Hepatocyte (in vitro differentiated cells): ENCODE measurements at regions not wholly inside any gene's neighbourhood (a gene's known extent, or its start where the extent isn't known, plus 50 kb on each side); places are given as distances from the start of the nearest gene placed in this dataset.
"Not testable (repeated sequence)": the region's sequence is repeated elsewhere in the genome, so short reads cannot be mapped to it uniquely, and the experiment has no call there.

Experiments used
- DNase-seq: peaks from one replicate; pipeline ENCODE4 v3.0.0-alpha.2; 2016; ENCODE audit warnings: low spot score
- H2AFZ ChIP-seq: fragments of 200-600 bp; sonication (generic); 2 replicates; pipeline ENCODE4 v1.6.0; 2016; ENCODE audit warnings: antibody characterized with exemption, mild to moderate bottlenecking
- H3K27ac ChIP-seq: fragments of 200-600 bp; sonication (generic); 2 replicates; pipeline ENCODE4 v1.5.1; 2016; ENCODE audit warnings: mild to moderate bottlenecking
- H3K27me3 ChIP-seq: fragments of 200-600 bp; sonication (generic); 2 replicates; pipeline ENCODE4 v1.6.1; 2016
- H3K36me3 ChIP-seq: fragments of 200-600 bp; sonication (generic); replicated peaks from 2 replicates; pipeline ENCODE4 v1.5.1; 2016; ENCODE audit warnings: low read depth; ENCODE audit not compliant: insufficient read depth
- H3K4me1 ChIP-seq: fragments of 200-600 bp; sonication (generic); 2 replicates; pipeline ENCODE4 v1.5.1; 2016; ENCODE audit warnings: mild to moderate bottlenecking, moderate library complexity; ENCODE audit not compliant: insufficient read depth
- H3K4me2 ChIP-seq: fragments of 200-600 bp; sonication (generic); 2 replicates; pipeline ENCODE4 v1.6.0; 2016
- H3K4me3 ChIP-seq: fragments of 200-600 bp; sonication (generic); 2 replicates; pipeline ENCODE4 v1.5.1; 2016; ENCODE audit warnings: mild to moderate bottlenecking
- H3K79me2 ChIP-seq: fragments of 200-600 bp; sonication (generic); 2 replicates; pipeline ENCODE4 v1.6.0; 2017; ENCODE audit warnings: mild to moderate bottlenecking
- H3K9me2 ChIP-seq: fragments of 200-600 bp; sonication (generic); replicated peaks from 2 replicates; pipeline ENCODE4 v1.6.0; 2017; ENCODE audit warnings: mild to moderate bottlenecking; ENCODE audit not compliant: insufficient read depth
- H3K9me3 ChIP-seq: fragments of 200-600 bp; sonication (generic); 2 replicates; pipeline ENCODE4 v1.5.1; 2016; ENCODE audit warnings: low read depth, mild to moderate bottlenecking
- H4K20me1 ChIP-seq: fragments of 200-600 bp; sonication (generic); 2 replicates; pipeline ENCODE4 v1.6.0; 2016; ENCODE audit warnings: mild to moderate bottlenecking; ENCODE audit not compliant: insufficient read depth, poor library complexity, severe bottlenecking
- CTCF ChIP-seq: fragments of 200-600 bp; sonication (generic); IDR thresholded peaks from 2 replicates; pipeline ENCODE4 v1.5.1; 2016; ENCODE audit warnings: antibody characterized with exemption, mild to moderate bottlenecking; ENCODE audit not compliant: poor library complexity
- EZH2 ChIP-seq: fragments of 200-600 bp; sonication (generic); IDR thresholded peaks from 2 replicates; pipeline ENCODE4 v1.6.1; 2016; ENCODE audit warnings: antibody characterized with exemption, mild to moderate bottlenecking, borderline replicate concordance
- EZH2phosphoT487 ChIP-seq: fragments of 200-600 bp; sonication (generic); IDR thresholded peaks from one replicate; pipeline ENCODE4 v1.6.1; 2018; ENCODE audit warnings: antibody characterized with exemption, mild to moderate bottlenecking, low read depth, moderate library complexity; ENCODE audit not compliant: unreplicated experiment, severe bottlenecking
- whole genome bisulfite sequencing: methylation state at CpG from one replicate; pipeline ENCODE4 v1.1.6; 2016; ENCODE audit warnings: low lambda C conversion rate; ENCODE audit errors: missing lambda C conversion rate; 5-methylcytosine and 5-hydroxymethylcytosine counted together

GRCh38 chr12:126451809-126452208 is 1386.6 kb downstream of the AACS start:
- Histone ChIP-seq H3K4me3 (no peak overlapping the region), H3K9me2 (no peaks in the 10 kb centered on the region), H3K4me1 (no peaks in the 10 kb centered on the region), H4K20me1 (no peaks in the 10 kb centered on the region), H3K27ac (no peak overlapping the region), H3K9me3 (no peaks in the 10 kb centered on the region), H3K4me2 (no peak overlapping the region), H3K27me3 (no peaks in the 10 kb centered on the region), H3K79me2 (no peaks in the 10 kb centered on the region), H3K36me3 (no peaks in the 10 kb centered on the region), H2AFZ (no peak overlapping the region)
- DNase-seq, result no peak
- WGBS, result 64% methylated on average over 4 of the region's 4 CpGs
- no peak for TF ChIP-seq EZH2

GRCh38 chr12:126452686-126453085 is 1387.5 kb downstream of the AACS start:
- not testable (repeated sequence) for H3K27me3 ChIP-seq, DNase-seq, H3K79me2 ChIP-seq, H3K9me3 ChIP-seq, H2AFZ ChIP-seq, H4K20me1 ChIP-seq, H3K4me1 ChIP-seq, H3K9me2 ChIP-seq, H3K36me3 ChIP-seq, H3K27ac ChIP-seq, H3K4me2 ChIP-seq, H3K4me3 ChIP-seq
- 97% methylated on average over 9 of the region's 9 CpGs for WGBS

- Histone ChIP-seq H3K79me2 (no peaks in the 10 kb centered on the region), H3K4me2 (no peak overlapping the region), H3K36me3 (no peaks in the 10 kb centered on the region), H3K9me3 (no peaks in the 10 kb centered on the region), H3K9me2 (no peaks in the 10 kb centered on the region), H3K27me3 (no peaks in the 10 kb centered on the region), H3K4me3 (no peak overlapping the region), H4K20me1 (no peaks in the 10 kb centered on the region), H3K4me1 (no peaks in the 10 kb centered on the region), H2AFZ (no peak overlapping the region), H3K27ac (no peak overlapping the region)
- 54% methylated on average over 5 of the region's 5 CpGs for WGBS
- TF ChIP-seq CTCF, result no peak
- no peak for TF ChIP-seq EZH2phosphoT487
- no peak for TF ChIP-seq EZH2
- no peak for DNase-seq
These were observed 1389.3 kb downstream of the AACS start for GRCh38 chr12:126454581-126454980.

GRCh38 chr12:126457776-126458175 is 1392.5 kb downstream of the AACS start:
- Histone ChIP-seq H3K4me1 (no peaks in the 10 kb centered on the region), H3K4me3 (no peak overlapping the region), H3K9me2 (no peaks in the 10 kb centered on the region), H3K79me2 (no peaks in the 10 kb centered on the region), H3K4me2 (no peak overlapping the region), H3K27ac (no peak overlapping the region), H2AFZ (no peak overlapping the region), H4K20me1 (no peaks in the 10 kb centered on the region), H3K27me3 (no peaks in the 10 kb centered on the region), H3K36me3 (no peaks in the 10 kb centered on the region), H3K9me3 (no peaks in the 10 kb centered on the region)
- DNase-seq, result no peak
- 92% methylated on average over 13 of the region's 13 CpGs for WGBS
- TF ChIP-seq CTCF (no peak), EZH2 (no peak), EZH2phosphoT487 (no peak)

- H3K9me3 ChIP-seq, result no peaks in the 10 kb centered on the region
- H2AFZ ChIP-seq, result no peak overlapping the region
- no peak for DNase-seq
- 88% methylated on average over 5 of the region's 5 CpGs for WGBS
- no peak overlapping the region for H3K4me2 ChIP-seq
- H3K36me3 ChIP-seq, result no peaks in the 10 kb centered on the region
- no peaks in the 10 kb centered on the region for H4K20me1 ChIP-seq
- H3K4me3 ChIP-seq, result no peak overlapping the region
- no peaks in the 10 kb centered on the region for H3K4me1 ChIP-seq
- H3K27ac ChIP-seq, result no peak overlapping the region
- no peaks in the 10 kb centered on the region for H3K27me3 ChIP-seq
- H3K79me2 ChIP-seq, result no peaks in the 10 kb centered on the region
- H3K9me2 ChIP-seq, result no peaks in the 10 kb centered on the region
- TF ChIP-seq EZH2, result no peak
- TF ChIP-seq EZH2phosphoT487, result no peak
- no peak for TF ChIP-seq CTCF
These were observed 1398.9 kb downstream of the AACS start for GRCh38 chr12:126464153-126464552.
